PC-9 (cell line): ENCODE measurements at regions not wholly inside any gene's neighbourhood (a gene's known extent, or its start where the extent isn't known, plus 50 kb on each side); places are given as distances from the start of the nearest gene placed in this dataset.

Experiments used
- BruUV-seq: library from RNA; stranded (reverse); fragments of 400-500 nt; replicated peaks from 2 replicates; lab custom pipeline; 2021; lab: Mats Ljungman, UMichigan
- CTCF ChIA-PET: fragments of 300-600 bp; sonication (Branson Sonifier 250); formaldehyde crosslinking; loops from one replicate; lab custom pipeline; 2022; ENCODE audit warnings: antibody characterized with exemption; lab: Charles Lee
- POLR2A ChIA-PET: fragments of 300-600 bp; sonication (Branson Sonifier 250); formaldehyde crosslinking; loops from one replicate; lab custom pipeline; 2022; ENCODE audit warnings: antibody characterized with exemption; ENCODE audit not compliant: unreplicated experiment; lab: Charles Lee
- DNase-seq, 2 experiments: peaks; one replicate each; pipeline versions ENCODE4 v3.0.0 to v3.0.0-alpha.2; 2015 to 2022; ENCODE audit warnings: mixed read lengths in 1 of 2
- H2AFZ ChIP-seq: fragments of 200-600 bp; sonication (generic); 2 replicates; pipeline ENCODE4 v1.8.1; 2017; ENCODE audit warnings: antibody characterized with exemption
- H3F3A ChIP-seq: fragments of 200-600 bp; sonication (generic); 2 replicates; pipeline ENCODE4 v1.8.1; 2017; ENCODE audit warnings: antibody characterized with exemption, mild to moderate bottlenecking, low read depth; ENCODE audit not compliant: insufficient read depth
- H3K27ac ChIP-seq: fragments of 200-600 bp; sonication (generic); 2 replicates; pipeline ENCODE4 v1.6.1; 2016; ENCODE audit warnings: mixed run types
- H3K27me3 ChIP-seq: fragments of 200-600 bp; sonication (generic); 2 replicates; pipeline ENCODE4 v1.6.1; 2016; ENCODE audit warnings: low read depth, mixed run types; ENCODE audit not compliant: insufficient read depth
- H3K36me3 ChIP-seq: fragments of 200-600 bp; sonication (generic); 2 replicates; pipeline ENCODE4 v1.6.1; 2016; ENCODE audit warnings: low read depth, mixed run types
- H3K4me1 ChIP-seq: fragments of 200-600 bp; sonication (generic); replicated peaks from 2 replicates; pipeline ENCODE4 v1.6.1; 2016; ENCODE audit warnings: mixed run types; ENCODE audit not compliant: insufficient read depth
- H3K4me2 ChIP-seq: fragments of 200-600 bp; sonication (generic); 2 replicates; pipeline ENCODE4 v1.6.1; 2017; ENCODE audit warnings: mixed run types
- H3K4me3 ChIP-seq: fragments of 200-600 bp; sonication (generic); 2 replicates; pipeline ENCODE4 v1.6.1; 2016; ENCODE audit warnings: mixed run types
- H3K79me2 ChIP-seq: fragments of 200-600 bp; sonication (generic); 2 replicates; pipeline ENCODE4 v1.6.1; 2017; ENCODE audit warnings: low read depth, mixed run types
- H3K9me2 ChIP-seq: fragments of 200-600 bp; sonication (generic); 2 replicates; pipeline ENCODE4 v1.8.1; 2017; ENCODE audit warnings: mild to moderate bottlenecking; ENCODE audit not compliant: insufficient read depth
- H3K9me3 ChIP-seq: fragments of 200-600 bp; sonication (generic); 2 replicates; pipeline ENCODE4 v1.8.1; 2016; ENCODE audit warnings: low read depth; ENCODE audit not compliant: insufficient read depth
- H4K20me1 ChIP-seq: fragments of 200-600 bp; sonication (generic); 2 replicates; pipeline ENCODE4 v1.8.1; 2017; ENCODE audit not compliant: insufficient read depth
- EZH2 ChIP-seq: fragments of 200-600 bp; sonication (generic); IDR thresholded peaks from 2 replicates; pipeline ENCODE4 v1.8.0; 2017; ENCODE audit warnings: antibody characterized with exemption, low read depth
- intact Hi-C: fragments of 100-400 bp; cut with micrococcal nuclease; formaldehyde crosslinking; loops from one replicate; pipeline ENCODE4 v1.10.0; 2022; ENCODE audit not compliant: unreplicated experiment
- TF ChIP-seq, protein P1 (sequence below): fragments of 200-600 bp; sonication (generic); conservative IDR thresholded peaks from 2 replicates; pipeline ENCODE4 v1.6.1; 2017; ENCODE audit warnings: mixed run types, antibody characterized with exemption, mild to moderate bottlenecking, moderate library complexity

DNA sequence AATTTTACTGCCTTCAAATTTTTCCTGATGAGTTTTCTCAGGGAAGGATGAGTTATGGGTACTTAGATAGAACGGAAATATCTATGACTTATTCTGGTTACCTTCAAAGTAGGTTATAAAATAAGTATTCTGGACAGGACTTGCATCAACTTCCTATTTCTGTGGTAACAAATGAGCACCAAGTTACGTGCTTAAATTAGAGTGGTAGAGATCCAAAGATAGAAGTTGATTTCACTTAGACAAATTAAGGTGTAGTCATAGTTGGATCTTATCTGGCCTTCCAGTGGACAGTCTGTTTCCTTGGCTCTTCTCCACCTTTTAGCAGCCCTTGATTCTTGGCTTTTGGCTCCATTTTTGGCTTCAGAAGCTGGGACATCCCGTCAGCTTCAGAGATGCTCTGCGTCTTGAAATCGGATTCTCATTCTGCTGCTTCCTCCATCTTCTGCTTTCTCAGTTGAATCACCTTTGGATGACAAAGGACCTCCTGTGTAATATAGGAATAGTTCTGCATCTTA is 109.9 kb downstream of the ZNF518B start:
- no TSS peak for BruUV-seq
- Histone ChIP-seq H3K27ac (no peak overlapping the region), H3K9me3 (no peaks in the 10 kb centered on the region), H3K4me2 (no peak overlapping the region), H3K36me3 (no peaks in the 10 kb centered on the region), H2AFZ (no peak overlapping the region), H3K27me3 (no peaks in the 10 kb centered on the region), H3K4me3 (no peak overlapping the region), H4K20me1 (no peaks in the 10 kb centered on the region), H3K79me2 (no peaks in the 10 kb centered on the region), H3F3A (no peaks in the 10 kb centered on the region), H3K4me1 (no peaks in the 10 kb centered on the region), H3K9me2 (no peaks in the 10 kb centered on the region)
- ChIA-PET CTCF (no interaction called here), POLR2A (no interaction called here)
- intact Hi-C loops = no loop called here
- TF ChIP-seq, protein P1, sequence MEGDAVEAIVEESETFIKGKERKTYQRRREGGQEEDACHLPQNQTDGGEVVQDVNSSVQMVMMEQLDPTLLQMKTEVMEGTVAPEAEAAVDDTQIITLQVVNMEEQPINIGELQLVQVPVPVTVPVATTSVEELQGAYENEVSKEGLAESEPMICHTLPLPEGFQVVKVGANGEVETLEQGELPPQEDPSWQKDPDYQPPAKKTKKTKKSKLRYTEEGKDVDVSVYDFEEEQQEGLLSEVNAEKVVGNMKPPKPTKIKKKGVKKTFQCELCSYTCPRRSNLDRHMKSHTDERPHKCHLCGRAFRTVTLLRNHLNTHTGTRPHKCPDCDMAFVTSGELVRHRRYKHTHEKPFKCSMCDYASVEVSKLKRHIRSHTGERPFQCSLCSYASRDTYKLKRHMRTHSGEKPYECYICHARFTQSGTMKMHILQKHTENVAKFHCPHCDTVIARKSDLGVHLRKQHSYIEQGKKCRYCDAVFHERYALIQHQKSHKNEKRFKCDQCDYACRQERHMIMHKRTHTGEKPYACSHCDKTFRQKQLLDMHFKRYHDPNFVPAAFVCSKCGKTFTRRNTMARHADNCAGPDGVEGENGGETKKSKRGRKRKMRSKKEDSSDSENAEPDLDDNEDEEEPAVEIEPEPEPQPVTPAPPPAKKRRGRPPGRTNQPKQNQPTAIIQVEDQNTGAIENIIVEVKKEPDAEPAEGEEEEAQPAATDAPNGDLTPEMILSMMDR = no peak
- no peak for TF ChIP-seq EZH2
- peak in 1 of 2 experiments; percentile 25 for DNase-seq

DNA sequence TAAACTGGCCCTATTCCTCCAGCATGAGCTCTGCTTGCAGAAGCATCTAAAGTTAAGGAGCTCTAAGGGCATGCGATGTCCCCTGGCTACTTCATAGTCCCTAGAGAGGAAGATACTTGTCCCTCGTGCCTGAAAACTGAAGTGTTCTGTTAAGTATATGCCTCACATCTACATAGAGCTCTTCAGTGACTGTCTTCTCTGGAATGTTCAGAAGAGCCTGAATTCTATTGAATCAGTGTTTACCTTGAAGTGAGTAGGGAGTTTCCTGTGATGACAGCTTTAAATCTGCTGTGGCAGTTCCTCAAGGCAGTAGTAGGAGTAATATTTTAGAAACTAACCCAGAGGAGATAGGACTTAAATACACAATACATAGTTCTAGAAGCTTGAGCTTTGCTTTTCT is 111.2 kb downstream of the ZNF518B start:
- Histone ChIP-seq H3F3A (no peaks in the 10 kb centered on the region), H3K9me2 (no peaks in the 10 kb centered on the region), H3K79me2 (no peaks in the 10 kb centered on the region), H2AFZ (no peak overlapping the region), H3K4me1 (no peaks in the 10 kb centered on the region), H3K4me2 (no peak overlapping the region), H4K20me1 (no peaks in the 10 kb centered on the region), H3K9me3 (no peaks in the 10 kb centered on the region), H3K36me3 (no peaks in the 10 kb centered on the region), H3K27me3 (no peaks in the 10 kb centered on the region), H3K27ac (no peak overlapping the region), H3K4me3 (no peak overlapping the region)
- intact Hi-C loops = no loop called here
- ChIA-PET CTCF (no interaction called here), POLR2A (no interaction called here)
- no peak for TF ChIP-seq EZH2
- TF ChIP-seq, protein P1 = no peak
- BruUV-seq = no TSS peak
- no peak for DNase-seq

DNA sequence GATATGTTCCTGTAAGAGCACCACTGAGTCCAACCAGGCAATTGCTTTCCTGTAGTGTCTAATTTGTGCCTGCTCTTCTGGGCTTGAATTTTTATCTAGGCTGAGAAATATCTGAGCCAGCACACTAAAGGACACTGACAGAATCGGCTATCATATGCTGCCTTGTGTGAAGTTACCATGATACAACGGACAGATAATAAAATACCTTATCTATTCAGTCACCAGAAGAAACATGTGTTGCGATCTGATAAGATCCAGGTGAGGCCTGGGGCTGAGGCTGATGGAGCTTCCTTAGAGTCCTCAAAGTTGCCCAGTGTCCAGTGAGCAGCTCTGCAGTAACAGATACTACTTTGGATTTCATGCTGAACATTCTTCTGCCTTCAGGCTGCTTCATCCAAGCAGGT is 111.8 kb downstream of the ZNF518B start:
- Histone ChIP-seq H3K27me3 (no peaks in the 10 kb centered on the region), H3K79me2 (no peaks in the 10 kb centered on the region), H3K36me3 (no peaks in the 10 kb centered on the region), H3K9me2 (no peaks in the 10 kb centered on the region), H3K9me3 (no peaks in the 10 kb centered on the region), H2AFZ (no peak overlapping the region), H3K4me2 (no peak overlapping the region), H3F3A (no peaks in the 10 kb centered on the region), H3K4me1 (no peaks in the 10 kb centered on the region), H4K20me1 (no peaks in the 10 kb centered on the region), H3K27ac (no peak overlapping the region), H3K4me3 (no peak overlapping the region)
- no TSS peak for BruUV-seq
- CTCF ChIA-PET = no interaction called here
- intact Hi-C loops = no loop called here
- TF ChIP-seq, protein P1 = no peak
- no peak for TF ChIP-seq EZH2
- POLR2A ChIA-PET = no interaction called here
- no peak for DNase-seq
